ENCODE measurements at regions not wholly inside any gene's neighbourhood (a gene's known extent, or its start where the extent isn't known, plus 50 kb on each side); places are given as distances from the start of the nearest gene placed in this dataset.
"Not testable (repeated sequence)": the region's sequence is repeated elsewhere in the genome, so short reads cannot be mapped to it uniquely, and the experiment has no call there.

GRCh38 chr2:62410015-62410453 lies 96.0 kb downstream of the TMEM17 start:
- DNase-seq: no peak

DNA sequence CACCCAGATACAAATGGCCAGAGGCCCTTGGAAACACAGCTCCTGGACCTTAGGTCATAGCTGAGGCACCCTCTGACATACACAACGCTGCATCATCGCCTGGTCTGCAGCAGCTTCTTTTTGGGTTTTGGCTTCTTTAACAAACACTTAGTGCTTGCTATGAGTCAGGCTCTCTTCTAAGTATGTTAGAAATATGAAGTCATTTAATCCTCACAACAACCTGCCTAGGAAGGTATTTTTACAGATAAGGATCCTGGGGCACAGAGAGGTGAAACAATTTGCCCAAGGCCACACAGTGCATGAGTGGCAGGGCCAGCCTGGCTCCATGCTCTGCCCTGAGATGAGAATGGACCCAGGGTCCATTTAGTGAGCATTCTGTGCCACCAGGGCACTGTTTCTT lies 96.6 kb downstream of the TMEM17 start:
- no peak for DNase-seq

- DNase-seq: no peak
Measured at GRCh38 chr2:62408241-62408677, 97.7 kb downstream of the TMEM17 start.

GRCh38 chr2:62407838-62408237 lies 98.2 kb downstream of the TMEM17 start:
- DNase-seq: no peak

DNA sequence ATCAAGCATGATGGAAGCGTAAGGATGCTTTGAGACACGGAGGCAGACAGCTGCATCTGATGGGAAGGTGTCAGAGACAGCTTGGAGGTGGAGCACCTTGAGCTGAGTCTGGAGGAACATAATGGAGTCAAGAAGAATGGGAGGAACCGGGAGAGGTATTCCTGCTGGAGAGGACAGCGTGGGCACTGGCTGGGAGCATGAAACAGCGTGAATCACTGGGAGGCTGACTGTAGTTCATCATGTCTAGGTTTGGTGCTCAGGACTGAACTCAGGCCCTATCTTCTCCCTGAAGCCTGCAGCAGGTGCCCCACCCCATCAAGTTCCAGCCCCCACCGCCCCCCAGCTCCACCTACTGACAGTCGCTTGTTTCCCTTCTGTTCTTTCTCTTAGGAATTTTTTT lies 98.6 kb downstream of the TMEM17 start:
- no peak for DNase-seq

- DNase-seq: no peak
Measured at GRCh38 chr2:62406573-62407043, 99.4 kb downstream of the TMEM17 start.

- no peak for DNase-seq
Measured at GRCh38 chr2:62404913-62405312, 101.1 kb downstream of the TMEM17 start.

DNA sequence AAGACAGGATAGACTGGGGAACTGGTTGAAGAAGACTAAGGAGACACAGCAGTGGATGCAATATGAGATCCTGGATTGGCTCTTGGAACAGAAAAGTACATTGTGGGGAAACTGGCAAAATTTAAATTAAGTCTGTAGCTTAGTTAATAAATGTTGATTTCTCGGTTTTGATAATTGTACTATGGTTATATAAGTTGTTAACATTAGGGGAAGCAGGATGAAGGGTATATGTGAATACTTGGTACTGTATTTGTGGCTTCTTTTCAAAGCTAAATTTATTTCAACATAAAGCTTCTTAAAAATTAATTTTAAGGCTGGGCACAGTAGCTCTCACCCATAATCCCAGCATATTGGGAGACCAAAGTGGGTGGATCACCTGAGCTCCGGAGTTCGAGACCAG lies 103.8 kb downstream of the TMEM17 start:
- DNase-seq: no peak

DNA sequence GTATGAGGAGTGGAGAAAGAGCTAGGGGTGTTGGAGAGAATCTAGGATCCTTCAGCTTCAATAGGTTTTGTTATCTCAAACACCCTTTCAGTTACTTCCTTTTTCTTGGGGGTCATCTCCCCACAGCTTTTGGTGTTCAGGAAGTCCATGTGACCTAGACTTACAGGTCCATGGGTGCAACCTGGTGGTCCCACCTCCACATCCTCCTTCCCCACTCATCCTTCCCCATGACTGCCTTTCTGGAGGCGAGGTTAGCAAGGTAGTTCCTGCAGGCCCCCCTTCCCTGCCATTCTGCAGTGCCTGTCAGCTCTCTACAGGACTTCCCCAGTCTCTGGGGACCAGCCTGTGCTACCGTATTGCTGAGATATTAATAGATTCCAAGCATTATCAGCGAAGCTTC lies 107.6 kb downstream of the TMEM17 start:
- DNase-seq: no peak

GRCh38 chr2:62396880-62397279 lies 109.1 kb downstream of the TMEM17 start:
- no peak for DNase-seq

GRCh38 chr2:62393293-62393692 lies 112.7 kb downstream of the TMEM17 start:
- DNase-seq: no peak

GRCh38 chr2:62391696-62392095 lies 114.3 kb downstream of the TMEM17 start:
- DNase-seq: no peak

- not testable (repeated sequence) for DNase-seq
Measured at GRCh38 chr2:62386378-62386777, 119.6 kb downstream of the TMEM17 start.

- no peak for DNase-seq
Measured at GRCh38 chr2:62383846-62384245, 122.1 kb downstream of the TMEM17 start.

DNA sequence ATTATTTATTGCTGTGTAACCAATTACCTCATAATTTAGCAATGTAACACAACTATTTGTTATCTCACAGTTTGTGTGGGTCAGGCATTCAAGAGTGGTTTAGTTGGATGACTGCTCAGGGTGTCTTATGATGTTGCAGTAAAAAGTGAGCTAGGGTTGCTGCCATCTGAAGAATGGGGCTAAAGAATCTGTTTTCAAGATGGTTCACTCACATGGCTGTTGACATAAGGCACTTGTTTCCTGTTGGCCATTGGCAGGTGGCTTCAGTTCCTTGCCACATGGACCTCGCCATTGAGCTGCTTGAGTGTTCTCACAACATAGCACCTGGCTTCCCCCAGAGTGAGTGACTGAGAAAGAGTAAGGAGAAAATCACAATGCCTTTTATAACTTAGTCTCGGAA lies 123.2 kb downstream of the TMEM17 start:
- no peak for DNase-seq

DNA sequence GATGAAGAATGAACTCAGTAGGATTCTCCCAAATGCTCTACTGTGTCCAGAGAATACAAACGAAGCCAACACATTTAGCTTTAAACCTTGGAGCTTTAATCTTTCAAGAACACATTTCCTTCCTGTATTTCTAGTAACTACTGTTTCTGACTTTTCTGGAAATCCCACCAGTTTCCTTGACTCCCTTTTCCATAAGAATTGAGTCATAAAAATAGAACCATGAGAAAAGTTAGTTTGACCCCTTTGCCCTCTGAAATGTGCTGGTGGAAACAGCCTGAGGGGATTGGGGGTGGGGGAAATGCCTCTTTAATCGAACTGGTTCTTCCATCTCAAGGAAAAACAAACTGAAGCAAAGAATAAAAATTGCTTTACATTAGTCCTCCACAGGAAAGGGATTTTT lies 123.9 kb downstream of the TMEM17 start:
- DNase-seq: no peak

DNA sequence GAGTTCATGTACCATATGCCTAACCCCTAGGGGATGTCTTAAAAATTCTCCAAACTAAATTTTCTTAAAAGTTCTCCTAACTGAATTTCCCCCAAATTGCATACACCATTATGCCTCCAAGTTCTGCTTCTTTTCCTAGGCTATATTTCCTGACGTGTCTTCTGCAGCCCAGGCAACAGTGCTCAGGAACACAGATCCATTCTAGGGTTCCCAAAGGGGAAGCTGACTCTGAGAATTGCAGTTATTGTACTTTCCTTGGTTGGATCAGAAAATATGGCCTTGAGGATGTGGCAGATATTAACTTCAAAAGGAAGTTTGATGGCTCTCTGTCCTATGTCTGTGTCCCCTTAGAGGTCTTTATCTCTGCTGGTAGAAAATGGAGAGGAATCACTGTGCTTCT lies 124.3 kb downstream of the TMEM17 start:
- no peak for DNase-seq

- no peak for DNase-seq
Measured at GRCh38 chr2:62379566-62379965, 126.4 kb downstream of the TMEM17 start.

- no peak for DNase-seq
Measured at GRCh38 chr2:62375113-62375420, 130.9 kb downstream of the TMEM17 start.

- DNase-seq: no peak
Measured at GRCh38 chr2:62374301-62375112, 131.5 kb downstream of the TMEM17 start.

- no peak for DNase-seq
Measured at GRCh38 chr2:62372824-62373223, 133.2 kb downstream of the TMEM17 start.

DNA sequence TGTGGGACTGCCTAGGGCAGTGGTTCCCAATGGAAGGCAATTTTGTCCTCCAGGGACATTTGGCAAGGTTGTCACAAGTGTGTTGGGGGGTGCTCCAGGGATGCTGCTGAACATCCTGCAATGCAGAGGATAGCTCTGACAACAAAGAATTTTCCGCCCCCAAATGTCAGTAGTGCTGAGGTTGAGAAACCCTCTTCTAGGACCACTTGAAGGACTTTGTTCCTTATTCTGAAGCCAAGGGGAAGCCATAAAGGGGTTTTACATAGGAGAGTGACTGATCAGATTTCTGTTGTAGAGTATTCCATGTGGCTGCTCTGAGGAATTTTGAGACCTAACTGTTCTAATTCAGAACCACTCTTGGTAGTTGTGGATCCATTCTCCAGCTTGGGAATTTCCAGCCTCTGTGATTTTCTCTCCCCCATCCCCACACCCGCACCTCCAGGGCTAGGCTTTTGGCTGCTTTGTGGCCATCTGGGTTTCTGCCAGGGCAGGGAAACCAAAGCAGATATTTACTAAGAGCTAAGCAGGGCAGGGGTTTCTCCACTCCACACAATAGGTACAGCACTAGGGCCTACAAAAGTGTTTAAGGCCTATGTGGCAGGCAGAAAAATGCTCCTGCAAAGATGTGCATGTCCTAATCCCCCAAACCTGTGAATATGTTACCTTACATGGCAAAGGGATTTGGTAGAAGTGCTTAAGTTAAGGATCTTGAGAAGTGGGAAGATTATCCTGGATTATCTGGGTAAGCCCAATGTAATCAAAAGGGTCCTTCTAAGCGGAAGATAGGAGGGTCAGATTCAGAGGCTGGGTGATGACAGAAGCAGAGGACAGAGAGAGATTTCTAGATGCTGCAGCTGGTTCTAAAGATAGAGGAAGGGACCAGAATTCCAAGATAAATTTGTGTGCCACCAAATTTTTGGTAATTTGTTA lies 135.4 kb downstream of the TMEM17 start:
- DNase-seq: no peak

GRCh38 chr2:62369541-62370202 lies 136.3 kb downstream of the TMEM17 start:
- no peak for DNase-seq
